ENCODE measurements at regions not wholly inside any gene's neighbourhood (a gene's known extent, or its start where the extent isn't known, plus 50 kb on each side); places are given as distances from the start of the nearest gene placed in this dataset.

GRCh38 chr10:3494131-3494837 is 290.7 kb downstream of the KLF6 start:
- TF ChIP-seq CTCF (IDR thresholded peaks at IDR 0.05) (no peak), POLR2A (IDR thresholded peaks at IDR 0.05) (no peak), EP300 (IDR thresholded peaks at IDR 0.05) (peak in 1 of 2 donors; percentile 43)
